ENCODE measurements at regions not wholly inside any gene's neighbourhood (a gene's known extent, or its start where the extent isn't known, plus 50 kb on each side); places are given as distances from the start of the nearest gene placed in this dataset.

GRCh38 chr16:73746554-73746953, 550.1 kb upstream of the PSMD7 start:
- no peak for DNase-seq
- Histone ChIP-seq H3K36me3 (replicated peaks in 1 of 2; ENCODE audit: control insufficient read depth in 1 of 2, insufficient read depth in 2 of 2, low read length in 1 of 2) (no peaks in the 10 kb centered on the region), H3K9ac (no peak overlapping the region), H2AFZ (ENCODE audit: low read depth) (no peak overlapping the region), H3K27me3 (ENCODE audit: insufficient read depth) (no peaks in the 10 kb centered on the region), H3K9me3 (no peaks in the 10 kb centered on the region), H3K79me2 (ENCODE audit: insufficient read depth) (no peaks in the 10 kb centered on the region), H3K4me2 (no peak overlapping the region), H3K4me3 (ENCODE audit: low read depth in 2 of 2, low read length in 1 of 2) (no peak overlapping the region), H3K4me1 (ENCODE audit: control insufficient read depth in 1 of 2, insufficient read depth in 2 of 2, low read depth in 1 of 2, low read length in 1 of 2) (peaks cover 0 to 9% of the 10 kb centered on the region in 2 experiments; a peak in 2 of 4 replicates), H3K27ac (ENCODE audit: low read depth in 2 of 2, low read length in 1 of 2) (no peak overlapping the region), H3F3A (replicated peaks; ENCODE audit: insufficient read depth) (no peaks in the 10 kb centered on the region), H4K20me1 (ENCODE audit: insufficient read depth) (no peaks in the 10 kb centered on the region), H3K9me2 (no peaks in the 10 kb centered on the region)
- ChIA-PET POLR2A (no interaction called here), CTCF (no interaction called here)
- 7% methylated on average over 2 of the region's 2 CpGs for WGBS (ENCODE audit: low lambda C conversion rate)
- TF ChIP-seq ELF1 (IDR thresholded peaks at IDR 0.05) (no peak), NRF1 (IDR thresholded peaks at IDR 0.05; ENCODE audit: low read depth, low read length) (no peak), GATA2 (CRISPR knock-in tag; IDR thresholded peaks at IDR 0.05) (no peak), SIN3A (IDR thresholded peaks at IDR 0.05; ENCODE audit: borderline replicate concordance, low read depth, low read length) (no peak), CHD2 (IDR thresholded peaks at IDR 0.05; ENCODE audit: low read length, partially characterized antibody) (no peak), RCOR1 (IDR thresholded peaks at IDR 0.05; ENCODE audit: low read length) (no peak), SMC3 (IDR thresholded peaks at IDR 0.05; ENCODE audit: low read depth, low read length) (no peak), RAD21 (IDR thresholded peaks at IDR 0.05; ENCODE audit: low read length) (no peak), TEAD4 (IDR thresholded peaks at IDR 0.05; ENCODE audit: borderline replicate concordance, insufficient read depth) (no peak), RXRA (IDR thresholded peaks at IDR 0.05; ENCODE audit: borderline replicate concordance, low read depth) (no peak), NFIC (IDR thresholded peaks at IDR 0.05; ENCODE audit: borderline replicate concordance) (no peak)

- CTCF ChIA-PET: interaction anchor here (0.6 to 2.8 kb wide), 49 partner anchors 9 to 912 kb away, joined by 3 to 33 read pairs (median 4); no protein-coding TSS in a partner anchor
- 33% methylated on average over 11 of the region's 11 CpGs for WGBS (ENCODE audit: low lambda C conversion rate)
Measured at GRCh38 chr16:73743665-73744496, 552.7 kb upstream of the PSMD7 start.

More at GRCh38 chr16:73743665-73744496, 552.7 kb upstream of the PSMD7 start:
- TF ChIP-seq MXI1 (IDR thresholded peaks at IDR 0.05; ENCODE audit: low read depth, low read length) (no peak), TCF12 (IDR thresholded peaks at IDR 0.05) (no peak), CHD2 (IDR thresholded peaks at IDR 0.05; ENCODE audit: low read length, partially characterized antibody) (peak; percentile 47), GATA2 (CRISPR knock-in tag; IDR thresholded peaks at IDR 0.05) (peak; percentile 95), MAX (IDR thresholded peaks at IDR 0.05; ENCODE audit: low read depth) (no peak), FOXM1 (IDR thresholded peaks at IDR 0.05; ENCODE audit: low read depth) (no peak), RCOR1 (IDR thresholded peaks at IDR 0.05; ENCODE audit: low read length) (peak; percentile 96), ZBTB33 (IDR thresholded peaks at IDR 0.05; ENCODE audit: borderline replicate concordance, low read depth) (no peak), EZH2phosphoT487 (IDR thresholded peaks at IDR 0.05; ENCODE audit: borderline replicate concordance, low read depth) (no peak), FOXJ3 (CRISPR knock-in tag; IDR thresholded peaks at IDR 0.05) (peak; percentile 78), NFIC (IDR thresholded peaks at IDR 0.05; ENCODE audit: borderline replicate concordance) (no peak), POLR2AphosphoS5 (IDR thresholded peaks at IDR 0.05; ENCODE audit: low read depth, low read length) (no peak), ELF1 (IDR thresholded peaks at IDR 0.05) (no peak), RAD21 (IDR thresholded peaks at IDR 0.05; ENCODE audit: low read length) (peak; percentile 75), FOSL2 (IDR thresholded peaks at IDR 0.05; ENCODE audit: borderline replicate concordance, low read depth) (no peak), CTCF (IDR thresholded peaks at IDR 0.05) (peak; percentile 17; the same call in 1 of the 2 replicates), SMC3 (IDR thresholded peaks at IDR 0.05; ENCODE audit: low read depth, low read length) (peak; percentile 42; the same call in 1 of the 2 replicates), EP300 (IDR thresholded peaks at IDR 0.05; ENCODE audit: borderline replicate concordance in 1 of 2, low read depth in 1 of 2, low read length in 1 of 2) (peak in 1 of 2 experiments; percentile 94; a peak in 2 of 4 replicates), TAF1 (IDR thresholded peaks at IDR 0.05; ENCODE audit: borderline replicate concordance, low read depth, low read length) (no peak)
- H3K9ac ChIP-seq: no peak overlapping the region
- H3K4me2 ChIP-seq: no peak overlapping the region
- H3K4me1 ChIP-seq (ENCODE audit: control insufficient read depth in 1 of 2, insufficient read depth in 2 of 2, low read depth in 1 of 2, low read length in 1 of 2): peaks cover 0 to 9% of the 10 kb centered on the region in 2 experiments; a peak in 2 of 4 replicates
- no peaks in the 10 kb centered on the region for H3F3A ChIP-seq (replicated peaks; ENCODE audit: insufficient read depth)
- no peaks in the 10 kb centered on the region for H4K20me1 ChIP-seq (ENCODE audit: insufficient read depth)
- POLR2A ChIA-PET: no interaction called here
- H3K9me3 ChIP-seq: no peaks in the 10 kb centered on the region
- H3K27ac ChIP-seq (ENCODE audit: low read depth in 2 of 2, low read length in 1 of 2): no peak overlapping the region
- no peaks in the 10 kb centered on the region for H3K9me2 ChIP-seq
- peak; percentile 44 for DNase-seq
- no peak overlapping the region for H3K4me3 ChIP-seq (ENCODE audit: low read depth in 2 of 2, low read length in 1 of 2)
- no peak overlapping the region for H2AFZ ChIP-seq (ENCODE audit: low read depth)
- no peaks in the 10 kb centered on the region for H3K79me2 ChIP-seq (ENCODE audit: insufficient read depth)
- H3K36me3 ChIP-seq (replicated peaks in 1 of 2; ENCODE audit: control insufficient read depth in 1 of 2, insufficient read depth in 2 of 2, low read length in 1 of 2): no peaks in the 10 kb centered on the region
- no peaks in the 10 kb centered on the region for H3K27me3 ChIP-seq (ENCODE audit: insufficient read depth)

Data from SK-N-SH (cell line).